A549 (cell line): ENCODE measurements at regions not wholly inside any gene's neighbourhood (a gene's known extent, or its start where the extent isn't known, plus 50 kb on each side); places are given as distances from the start of the nearest gene placed in this dataset.

ENCODE experiments used
- ATAC-seq, 2 experiments: fragments of 200-7000 bp in 1 of 2; fragments of >200 bp in 1 of 2; cut with Nextera tagmentation in 1 of 2; cut with Tn5 transposase in 1 of 2; 3 replicates each; pipeline versions ENCODE4 v1.8.0 to v1.9.1; 2018 to 2020; ENCODE audit warnings: mild to moderate bottlenecking in 1 of 2, moderate library complexity in 1 of 2
- CTCF ChIA-PET: fragments of 300-600 bp; sonication (Branson Sonifier 250); formaldehyde crosslinking; extraction: SDS; loops from one replicate; lab custom pipeline; 2021; ENCODE audit warnings: antibody characterized with exemption, inconsistent platforms; lab: Yijun Ruan, JAX
- POLR2A ChIA-PET: fragments of 350-600 bp; formaldehyde crosslinking; extraction: SDS; loops from one replicate; lab custom pipeline; 2021; ENCODE audit warnings: antibody characterized with exemption, inconsistent platforms; lab: Yijun Ruan, JAX
- DNase-seq, 2 experiments: peaks; one replicate each; pipeline versions ENCODE4 v3.0.0 to v3.0.0-alpha.2; 2011 to 2016; ENCODE audit warnings: low read depth in 1 of 2, low spot score in 1 of 2
- FAIRE-seq: peaks from 2 replicates; lab custom pipeline; 2011; peaks lifted over from hg19 to GRCh38; lab: Jason Lieb, UNC
- H3K27ac ChIP-seq, 2 experiments: fragments of >200 bp; sonication (Bioruptor Twin); formaldehyde crosslinking; 3 replicates each; pipeline ENCODE4 v1.5.1; 2016 to 2017
- H3K4me1 ChIP-seq: fragments of >200 bp; sonication (Bioruptor Twin); formaldehyde crosslinking; 3 replicates; pipeline ENCODE4 v1.6.1; 2016
- H3K4me2 ChIP-seq: fragments of >200 bp; sonication (Bioruptor Twin); formaldehyde crosslinking; 3 replicates; pipeline ENCODE4 v1.6.1; 2016
- H3K4me3 ChIP-seq: fragments of >200 bp; sonication (Bioruptor Twin); formaldehyde crosslinking; 3 replicates; pipeline ENCODE4 v1.5.1; 2016
- H3K9me3 ChIP-seq: fragments of >200 bp; sonication (Bioruptor Twin); formaldehyde crosslinking; 3 replicates; pipeline ENCODE4 v1.6.1; 2016
- CBX8 ChIP-seq: fragments of 200-600 bp; sonication (generic); IDR thresholded peaks from 2 replicates; pipeline ENCODE4 v1.6.1; 2016
- CHD2 ChIP-seq: fragments of 150-350 bp; IDR thresholded peaks from 2 replicates; pipeline ENCODE4 v1.6.1; 2014; ENCODE audit warnings: low read length; ENCODE audit not compliant: partially characterized antibody
- EHF ChIP-seq: fragments of 250-450 bp; sonication (Bioruptor Pico); IDR thresholded peaks from 2 replicates; pipeline ENCODE4 v1.5.0; 2020; ENCODE audit warnings: mild to moderate bottlenecking
- EP300 ChIP-seq, 2 experiments: fragments of >200 bp; sonication (Bioruptor Twin); formaldehyde crosslinking; IDR thresholded peaks; 2 replicates in 1 of 2; 3 replicates in 1 of 2; pipeline ENCODE4 v1.6.1; 2016 to 2017
- ESRRA ChIP-seq: fragments of 150-350 bp; IDR thresholded peaks from 2 replicates; pipeline ENCODE4 v1.6.1; 2014; ENCODE audit warnings: mild to moderate bottlenecking, low read length, borderline replicate concordance
- FOSB ChIP-seq: fragments of 250-450 bp; sonication (Bioruptor Pico); IDR thresholded peaks from 2 replicates; pipeline ENCODE4 v1.5.0; 2020; ENCODE audit warnings: mild to moderate bottlenecking, moderate library complexity
- FOXS1 ChIP-seq: fragments of 250-450 bp; sonication (Bioruptor Pico); IDR thresholded peaks from 2 replicates; pipeline ENCODE4 v1.5.0; 2020; ENCODE audit warnings: mild to moderate bottlenecking, moderate library complexity
- GATA3 ChIP-seq: IDR thresholded peaks from 2 replicates; pipeline ENCODE4 v1.6.1; 2012; ENCODE audit warnings: borderline replicate concordance
- HEYL ChIP-seq: fragments of 250-450 bp; sonication (Bioruptor Pico); IDR thresholded peaks from 2 replicates; pipeline ENCODE4 v1.8.0; 2021; ENCODE audit warnings: mild to moderate bottlenecking, moderate library complexity
- JUN ChIP-seq, 2 experiments: fragments of >200 bp; sonication (Bioruptor Twin); formaldehyde crosslinking; IDR thresholded peaks; 2 replicates in 1 of 2; 3 replicates in 1 of 2; pipeline ENCODE4 v1.6.1; 2016 to 2017
- POLR2AphosphoS2 ChIP-seq: conservative IDR thresholded peaks from 2 replicates; pipeline ENCODE4 v1.6.1; 2012; ENCODE audit warnings: low read length, improper control_type of control experiment, inconsistent platforms
- RCOR1 ChIP-seq: fragments of 150-350 bp; IDR thresholded peaks from 2 replicates; pipeline ENCODE4 v1.6.1; 2014; ENCODE audit warnings: antibody characterized with exemption, low read length, low read depth
- SMC3 ChIP-seq: fragments of >200 bp; sonication (Bioruptor Twin); formaldehyde crosslinking; IDR thresholded peaks from 3 replicates; pipeline ENCODE4 v1.6.1; 2018; ENCODE audit warnings: inconsistent platforms
- TP53 ChIP-seq: fragments of 250-450 bp; sonication (Bioruptor Pico); IDR thresholded peaks from 2 replicates; pipeline ENCODE4 v1.5.0; 2021; ENCODE audit warnings: mild to moderate bottlenecking, moderate library complexity
- WGBS: methylation state at CpG from one replicate; pipeline ENCODE4 v1.1.6; 2017; ENCODE audit errors: missing lambda C conversion rate; 5-methylcytosine and 5-hydroxymethylcytosine counted together
- TF ChIP-seq, protein P1 (sequence below): fragments of >200 bp; sonication (Bioruptor Twin); formaldehyde crosslinking; IDR thresholded peaks from 3 replicates; pipeline ENCODE4 v1.6.1; 2016
- TF ChIP-seq, protein P2 (sequence below): fragments of >200 bp; sonication (Bioruptor Twin); formaldehyde crosslinking; IDR thresholded peaks from 3 replicates; pipeline ENCODE4 v1.5.1; 2016
- TF ChIP-seq, protein P3 (sequence below): fragments of 250-450 bp; sonication (Bioruptor Pico); IDR thresholded peaks from 2 replicates; pipeline ENCODE4 v1.5.0; 2021; ENCODE audit warnings: mild to moderate bottlenecking, moderate library complexity, borderline replicate concordance
- TF ChIP-seq, protein P4 (sequence below): IDR thresholded peaks from 2 replicates; pipeline ENCODE4 v1.6.1; 2012

DNA sequence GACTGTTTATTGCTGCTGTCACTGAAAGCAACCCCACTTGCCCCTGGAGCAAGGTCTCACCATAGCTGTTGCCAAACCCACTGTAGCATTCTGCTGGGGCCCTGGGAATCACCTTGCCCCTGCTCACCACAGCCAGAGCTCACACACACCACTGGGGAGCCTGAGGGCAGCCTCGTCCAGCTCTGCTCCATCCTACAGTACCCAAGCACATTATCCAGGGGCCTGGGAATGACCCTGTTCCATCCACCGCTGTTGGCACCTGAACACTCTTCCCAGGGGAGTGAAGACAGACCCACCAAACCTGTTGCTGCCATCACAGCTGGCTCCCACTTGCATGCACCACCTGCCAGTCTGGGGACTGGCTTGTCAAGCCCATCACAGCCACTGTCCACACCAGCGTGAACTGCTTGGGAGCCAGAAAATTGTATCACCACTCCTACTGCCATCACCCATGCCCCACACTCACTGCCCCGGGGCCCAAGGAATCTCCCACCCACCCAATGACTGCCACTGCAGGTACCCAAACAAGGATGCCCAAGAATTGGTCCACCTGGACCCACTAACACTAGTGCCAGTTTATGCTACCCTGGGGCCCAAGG lies 811.3 kb downstream of the KLHL13 start:
- no peak for TF ChIP-seq TP53 (CRISPR knock-in tag)
- TF ChIP-seq FOXS1 (CRISPR knock-in tag): no peak
- TF ChIP-seq SMC3: no peak
- TF ChIP-seq, protein P1, sequence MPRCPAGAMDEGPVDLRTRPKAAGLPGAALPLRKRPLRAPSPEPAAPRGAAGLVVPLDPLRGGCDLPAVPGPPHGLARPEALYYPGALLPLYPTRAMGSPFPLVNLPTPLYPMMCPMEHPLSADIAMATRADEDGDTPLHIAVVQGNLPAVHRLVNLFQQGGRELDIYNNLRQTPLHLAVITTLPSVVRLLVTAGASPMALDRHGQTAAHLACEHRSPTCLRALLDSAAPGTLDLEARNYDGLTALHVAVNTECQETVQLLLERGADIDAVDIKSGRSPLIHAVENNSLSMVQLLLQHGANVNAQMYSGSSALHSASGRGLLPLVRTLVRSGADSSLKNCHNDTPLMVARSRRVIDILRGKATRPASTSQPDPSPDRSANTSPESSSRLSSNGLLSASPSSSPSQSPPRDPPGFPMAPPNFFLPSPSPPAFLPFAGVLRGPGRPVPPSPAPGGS: no peak
- TF ChIP-seq, protein P2, sequence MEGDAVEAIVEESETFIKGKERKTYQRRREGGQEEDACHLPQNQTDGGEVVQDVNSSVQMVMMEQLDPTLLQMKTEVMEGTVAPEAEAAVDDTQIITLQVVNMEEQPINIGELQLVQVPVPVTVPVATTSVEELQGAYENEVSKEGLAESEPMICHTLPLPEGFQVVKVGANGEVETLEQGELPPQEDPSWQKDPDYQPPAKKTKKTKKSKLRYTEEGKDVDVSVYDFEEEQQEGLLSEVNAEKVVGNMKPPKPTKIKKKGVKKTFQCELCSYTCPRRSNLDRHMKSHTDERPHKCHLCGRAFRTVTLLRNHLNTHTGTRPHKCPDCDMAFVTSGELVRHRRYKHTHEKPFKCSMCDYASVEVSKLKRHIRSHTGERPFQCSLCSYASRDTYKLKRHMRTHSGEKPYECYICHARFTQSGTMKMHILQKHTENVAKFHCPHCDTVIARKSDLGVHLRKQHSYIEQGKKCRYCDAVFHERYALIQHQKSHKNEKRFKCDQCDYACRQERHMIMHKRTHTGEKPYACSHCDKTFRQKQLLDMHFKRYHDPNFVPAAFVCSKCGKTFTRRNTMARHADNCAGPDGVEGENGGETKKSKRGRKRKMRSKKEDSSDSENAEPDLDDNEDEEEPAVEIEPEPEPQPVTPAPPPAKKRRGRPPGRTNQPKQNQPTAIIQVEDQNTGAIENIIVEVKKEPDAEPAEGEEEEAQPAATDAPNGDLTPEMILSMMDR: no peak
- TF ChIP-seq CHD2: no peak
- TF ChIP-seq RCOR1: no peak
- no peak for TF ChIP-seq JUN (IDR thresholded peaks at IDR 0.05)
- TF ChIP-seq, protein P3, sequence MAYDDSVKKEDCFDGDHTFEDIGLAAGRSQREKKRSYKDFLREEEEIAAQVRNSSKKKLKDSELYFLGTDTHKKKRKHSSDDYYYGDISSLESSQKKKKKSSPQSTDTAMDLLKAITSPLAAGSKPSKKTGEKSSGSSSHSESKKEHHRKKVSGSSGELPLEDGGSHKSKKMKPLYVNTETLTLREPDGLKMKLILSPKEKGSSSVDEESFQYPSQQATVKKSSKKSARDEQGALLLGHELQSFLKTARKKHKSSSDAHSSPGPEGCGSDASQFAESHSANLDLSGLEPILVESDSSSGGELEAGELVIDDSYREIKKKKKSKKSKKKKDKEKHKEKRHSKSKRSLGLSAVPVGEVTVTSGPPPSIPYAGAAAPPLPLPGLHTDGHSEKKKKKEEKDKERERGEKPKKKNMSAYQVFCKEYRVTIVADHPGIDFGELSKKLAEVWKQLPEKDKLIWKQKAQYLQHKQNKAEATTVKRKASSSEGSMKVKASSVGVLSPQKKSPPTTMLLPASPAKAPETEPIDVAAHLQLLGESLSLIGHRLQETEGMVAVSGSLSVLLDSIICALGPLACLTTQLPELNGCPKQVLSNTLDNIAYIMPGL (CRISPR knock-in tag): no peak
- no peak for TF ChIP-seq GATA3
- TF ChIP-seq, protein P4, sequence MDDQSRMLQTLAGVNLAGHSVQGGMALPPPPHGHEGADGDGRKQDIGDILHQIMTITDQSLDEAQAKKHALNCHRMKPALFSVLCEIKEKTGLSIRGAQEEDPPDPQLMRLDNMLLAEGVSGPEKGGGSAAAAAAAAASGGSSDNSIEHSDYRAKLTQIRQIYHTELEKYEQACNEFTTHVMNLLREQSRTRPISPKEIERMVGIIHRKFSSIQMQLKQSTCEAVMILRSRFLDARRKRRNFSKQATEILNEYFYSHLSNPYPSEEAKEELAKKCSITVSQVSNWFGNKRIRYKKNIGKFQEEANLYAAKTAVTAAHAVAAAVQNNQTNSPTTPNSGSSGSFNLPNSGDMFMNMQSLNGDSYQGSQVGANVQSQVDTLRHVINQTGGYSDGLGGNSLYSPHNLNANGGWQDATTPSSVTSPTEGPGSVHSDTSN: no peak
- ChIA-PET POLR2A (no interaction called here), CTCF (no interaction called here)
- DNase-seq (no peak), FAIRE-seq (no peak), ATAC-seq (no peak)
- no peaks in the 10 kb centered on the region; the same call in 2 of the 3 replicates for H3K9me3 ChIP-seq
- 0% methylated on average over 2 of the region's 4 CpGs for WGBS
- no peak overlapping the region for H3K4me2 ChIP-seq
- H3K27ac ChIP-seq: no peak overlapping the region
- no peaks in the 10 kb centered on the region for H3K4me1 ChIP-seq
- H3K4me3 ChIP-seq: no peak overlapping the region

DNA sequence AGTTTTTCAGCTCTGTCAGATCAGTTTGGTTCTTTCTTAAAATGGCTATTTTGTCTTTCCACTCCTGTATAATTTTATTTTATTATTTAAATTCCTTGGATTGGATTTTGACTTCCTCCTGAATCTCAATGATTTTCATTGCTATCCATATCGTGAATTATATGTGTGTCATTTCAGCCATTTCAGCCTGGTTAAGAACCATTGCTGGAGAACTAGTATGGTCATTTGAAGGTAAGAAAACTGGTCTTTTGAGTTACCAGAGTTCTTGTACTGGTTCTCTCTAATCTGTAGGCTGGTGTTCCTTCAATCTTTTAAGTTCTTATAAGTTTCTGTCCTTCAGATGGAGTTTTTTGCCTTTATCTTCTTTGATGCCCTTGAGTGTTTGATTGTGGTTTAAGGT lies 815.5 kb downstream of the KLHL13 start:
- Histone ChIP-seq H3K4me2 (no peak overlapping the region), H3K4me1 (no peaks in the 10 kb centered on the region), H3K4me3 (no peak overlapping the region), H3K27ac (no peak overlapping the region), H3K9me3 (no peaks in the 10 kb centered on the region; the same call in 2 of the 3 replicates)
- ChIA-PET POLR2A (no interaction called here), CTCF (no interaction called here)
- DNase-seq: no peak
- TF ChIP-seq POLR2AphosphoS2: no peak
- no peak for TF ChIP-seq EHF (CRISPR knock-in tag)
- WGBS: 6% methylated on average over 1 of the region's 1 CpG
- ATAC-seq: no peak
- FAIRE-seq: no peak

DNA sequence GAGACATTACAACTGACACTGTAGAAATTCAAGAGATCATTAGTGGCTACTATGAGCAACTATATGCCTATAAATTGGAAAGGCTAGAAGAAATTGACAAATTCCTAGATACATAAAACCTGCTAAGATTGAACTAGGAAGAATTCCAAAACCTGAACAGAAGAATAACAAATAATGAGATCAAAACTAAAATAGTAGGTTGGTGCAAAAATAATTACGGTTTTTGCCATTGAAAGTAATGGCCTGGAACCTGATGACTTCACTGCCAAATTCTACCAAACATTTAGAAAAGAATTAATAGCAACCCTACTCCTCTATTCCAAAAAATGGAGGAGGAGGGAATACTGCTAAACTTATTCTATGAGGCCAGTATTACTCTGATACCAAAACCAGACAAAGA lies 824.9 kb downstream of the KLHL13 start:
- no peak for FAIRE-seq

More for the DNA sequence above, 824.9 kb downstream of the KLHL13 start:
- no peak for TF ChIP-seq CBX8
- TF ChIP-seq FOSB (CRISPR knock-in tag): no peak
- no peak for TF ChIP-seq HEYL
- TF ChIP-seq TP53 (CRISPR knock-in tag): no peak
- TF ChIP-seq RCOR1: no peak
- no peak for TF ChIP-seq SMC3
- no peak for TF ChIP-seq EP300 (IDR thresholded peaks at IDR 0.05)
- no peak for TF ChIP-seq ESRRA
- CTCF ChIA-PET: no interaction called here
- no peak overlapping the region for H3K27ac ChIP-seq
- 0% methylated on average over 1 of the region's 1 CpG for WGBS
- H3K4me2 ChIP-seq: no peak overlapping the region
- H3K4me1 ChIP-seq: no peaks in the 10 kb centered on the region
- no peak overlapping the region for H3K4me3 ChIP-seq
- no peak for ATAC-seq
- DNase-seq: no peak
- POLR2A ChIA-PET: no interaction called here
- H3K9me3 ChIP-seq: no peaks in the 10 kb centered on the region
